Stimulated activated CD8-positive, alpha-beta memory T cell treated with anti-CD3 and anti-CD28 coated beads, Interleukin-7, amount 100 ng/mL, for 48 hours (primary cell): ENCODE measurements at regions not wholly inside any gene's neighbourhood (a gene's known extent, or its start where the extent isn't known, plus 50 kb on each side); places are given as distances from the start of the nearest gene placed in this dataset.

ENCODE experiments used
- DNase-seq, 2 donors: peaks; one replicate each; pipeline ENCODE4 v3.0.0-alpha.2; 2020; ENCODE audit warnings: low read depth in 1 of 2; ENCODE audit errors: extremely low read depth in 1 of 2

GRCh38 chr14:85280074-85280473 is 249.9 kb upstream of the FLRT2 start:
- DNase-seq: no peak

DNA sequence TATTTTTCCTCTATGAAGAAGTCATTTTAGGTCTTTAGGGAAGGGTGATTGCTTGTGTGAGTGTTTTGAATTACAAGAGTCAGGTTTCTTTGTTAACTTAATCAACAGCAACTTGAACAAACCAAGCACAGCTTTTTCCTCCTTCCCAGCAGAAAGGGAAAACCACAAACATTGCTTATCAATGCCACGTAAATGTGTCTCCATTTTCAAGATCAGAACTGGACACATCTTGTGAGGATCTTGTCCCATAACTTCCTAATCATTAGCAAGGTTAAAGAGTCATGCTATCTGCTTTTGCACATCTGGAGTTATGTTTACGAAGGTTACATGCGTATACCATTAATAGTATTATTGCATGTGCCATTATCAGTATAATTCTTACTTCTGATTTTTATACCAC is 248.0 kb upstream of the FLRT2 start:
- DNase-seq: no peak

- DNase-seq: no peak
These were observed 241.9 kb upstream of the FLRT2 start for GRCh38 chr14:85288041-85288440.

GRCh38 chr14:85291731-85292130 is 238.2 kb upstream of the FLRT2 start:
- DNase-seq: no peak

DNA sequence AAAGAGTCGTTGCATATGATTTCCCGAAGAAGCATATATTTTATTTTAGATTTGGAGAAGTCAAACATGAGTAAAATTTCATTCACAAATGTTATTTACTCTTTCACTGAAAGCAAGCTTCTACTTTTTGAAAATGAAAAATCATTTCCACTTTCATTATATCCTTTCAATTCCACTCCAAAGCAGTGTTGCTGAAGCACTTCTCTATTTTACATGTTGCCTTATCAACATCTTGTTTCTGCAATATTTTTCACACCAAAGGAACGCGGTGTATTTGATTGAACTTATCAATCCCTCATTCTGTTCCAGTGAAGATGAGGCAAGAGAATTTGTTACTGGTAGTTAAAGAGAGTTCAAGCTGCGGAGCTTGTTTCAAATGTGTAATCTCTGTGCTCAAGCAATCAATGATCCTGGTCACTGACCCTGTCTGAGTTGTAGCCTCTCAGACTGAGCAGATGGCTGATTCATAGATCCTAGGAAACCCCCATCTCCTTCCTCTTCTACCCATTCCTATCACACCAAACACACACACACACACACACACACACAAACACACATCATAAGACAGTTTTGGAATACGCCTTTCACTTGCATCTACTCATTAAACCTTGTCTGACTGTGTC is 236.2 kb upstream of the FLRT2 start:
- no peak for DNase-seq

DNA sequence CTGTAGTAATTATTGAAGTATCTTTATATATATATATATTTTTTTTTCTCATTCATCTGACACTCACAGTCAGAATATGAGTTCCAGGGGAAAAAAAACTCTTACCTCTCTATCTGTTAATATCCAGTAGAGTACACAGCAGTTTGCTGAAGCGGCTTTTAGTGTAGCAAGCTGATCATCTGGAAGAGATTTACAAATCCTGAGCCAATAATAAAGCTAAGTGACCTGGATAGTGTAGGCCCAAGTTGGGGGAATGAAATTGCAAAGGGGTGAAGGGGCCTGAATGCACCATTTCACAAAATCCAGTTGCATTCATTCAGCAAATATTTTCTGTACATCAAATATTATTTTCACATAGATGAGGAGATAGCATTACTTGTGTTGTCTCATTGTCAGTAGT is 234.6 kb upstream of the FLRT2 start:
- no peak for DNase-seq

DNA sequence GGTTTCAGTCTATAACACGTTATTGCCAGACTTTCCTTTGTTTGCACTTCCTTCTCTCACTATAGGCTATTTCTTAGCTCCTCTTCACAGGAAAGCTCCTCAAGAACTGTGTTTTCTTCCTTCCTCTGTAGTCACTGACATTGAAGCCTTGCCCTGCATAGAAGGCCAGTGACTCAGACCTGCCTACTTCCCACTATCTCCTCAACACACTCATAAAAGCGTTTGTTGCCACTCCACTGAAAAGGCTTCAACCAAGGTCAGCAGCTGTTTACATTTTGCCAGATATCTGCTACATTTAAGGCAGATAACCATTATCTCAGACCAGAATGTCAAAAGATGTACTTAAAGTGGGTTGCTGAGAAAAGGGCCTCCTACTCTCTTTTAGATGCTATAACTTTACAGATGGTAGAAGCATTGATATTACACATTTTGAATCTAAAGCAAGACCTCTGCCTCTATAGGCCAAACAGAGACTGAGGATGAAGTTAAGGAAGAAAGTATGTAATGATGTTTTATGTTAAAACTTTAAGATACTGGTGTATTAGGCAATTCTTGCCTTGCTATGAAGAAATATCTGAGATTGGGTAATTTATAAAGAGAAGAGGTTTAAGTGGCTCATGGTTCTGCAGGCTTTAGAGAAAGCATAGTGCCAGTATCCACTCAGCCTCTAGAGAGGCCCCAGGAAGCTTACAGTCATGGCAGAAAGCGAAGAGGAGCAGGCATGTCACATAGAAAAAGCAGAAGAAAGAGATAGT is 233.3 kb upstream of the FLRT2 start:
- no peak for DNase-seq

DNA sequence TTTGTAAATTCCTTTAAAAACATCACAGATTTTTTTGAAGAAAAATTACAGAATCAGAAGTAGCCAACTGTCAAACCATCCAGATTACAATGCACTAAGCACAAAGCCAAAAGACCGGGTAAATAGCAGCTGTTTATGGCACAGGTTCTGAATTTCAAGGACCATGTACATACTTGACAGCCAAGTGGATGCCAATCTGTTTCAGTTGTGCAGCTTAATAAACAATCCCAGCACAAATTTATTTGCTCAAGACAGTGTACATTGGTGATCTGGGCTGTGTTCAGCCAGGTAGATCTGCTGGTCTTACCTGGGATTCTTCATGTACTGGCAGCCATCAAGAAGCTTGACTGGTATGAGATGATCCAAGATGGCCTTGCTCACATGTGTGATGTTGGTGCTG is 229.8 kb upstream of the FLRT2 start:
- DNase-seq: no peak

DNA sequence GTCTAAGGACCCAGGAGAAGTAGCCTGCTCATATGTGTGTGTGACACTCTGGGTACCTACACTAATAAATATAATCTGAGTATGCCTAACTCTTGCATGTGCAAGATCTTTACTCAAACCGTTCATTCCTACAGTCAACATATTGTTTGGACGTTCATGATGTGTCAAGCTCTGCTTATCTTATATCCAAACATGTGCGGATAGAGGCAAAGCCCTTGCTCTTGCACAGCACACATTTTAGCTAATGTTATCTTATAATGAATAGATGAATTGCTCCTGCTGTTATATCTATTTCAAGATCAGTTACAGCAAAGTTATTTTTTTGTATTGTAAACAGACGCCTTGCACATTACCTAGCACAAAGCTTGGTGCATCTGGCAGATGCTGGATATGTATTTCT is 228.4 kb upstream of the FLRT2 start:
- DNase-seq: no peak

DNA sequence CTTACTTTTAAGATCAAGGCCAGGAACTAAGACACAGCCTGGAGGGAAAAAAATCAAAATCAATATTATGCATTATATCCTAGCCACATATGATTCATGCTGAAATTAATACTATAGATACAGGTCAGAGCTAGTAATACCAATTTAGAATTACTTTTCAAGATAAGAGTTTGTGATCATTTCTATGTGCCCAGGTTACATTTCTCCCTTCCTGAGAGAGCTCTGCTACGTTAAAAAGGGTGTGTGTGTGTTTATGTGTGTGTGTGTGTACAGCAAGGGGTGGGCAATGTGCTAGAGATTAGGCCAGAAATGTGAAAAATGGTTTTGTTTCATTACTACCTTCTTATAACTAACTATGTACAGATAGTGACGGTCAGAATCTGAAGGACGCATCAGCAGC is 223.9 kb upstream of the FLRT2 start:
- no peak for DNase-seq

- no peak for DNase-seq
These were observed 221.2 kb upstream of the FLRT2 start for GRCh38 chr14:85308531-85309300.

DNA sequence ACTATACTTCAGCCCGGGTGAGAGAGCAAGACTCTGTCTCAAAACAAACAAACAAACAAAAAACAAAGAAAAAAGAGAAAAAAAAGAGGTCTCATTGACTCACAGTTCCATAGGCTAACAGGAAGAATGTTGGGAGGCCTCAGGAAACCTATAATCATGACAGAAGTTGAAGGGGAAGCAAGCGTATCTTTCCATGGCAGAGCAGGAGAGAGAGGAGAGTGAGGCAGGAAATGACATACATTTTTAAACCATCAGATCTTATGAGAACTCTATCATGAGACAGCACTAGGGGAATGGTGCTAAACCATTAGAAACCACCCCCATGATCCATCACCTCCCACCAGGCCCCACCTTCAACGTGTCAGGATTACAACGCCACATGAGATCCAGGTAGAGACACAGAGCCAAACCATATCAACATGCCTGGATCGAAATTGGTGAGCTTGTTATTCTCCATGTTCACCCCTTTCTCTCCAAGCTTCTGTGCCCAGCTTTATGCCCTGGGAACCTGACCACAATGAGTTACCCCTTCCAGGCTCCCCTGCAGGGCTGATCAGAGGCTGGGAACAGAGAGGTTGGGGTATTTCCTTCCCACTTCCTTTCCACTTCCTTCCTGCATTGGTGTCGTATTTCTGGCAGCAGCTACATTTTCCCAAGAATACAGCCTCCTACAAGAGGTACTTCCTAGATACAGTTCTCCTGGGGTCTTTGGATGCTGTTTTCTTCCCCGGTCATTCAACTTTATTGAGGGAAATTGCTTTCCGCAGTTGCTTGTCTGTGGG is 219.3 kb upstream of the FLRT2 start:
- no peak for DNase-seq

- no peak for DNase-seq
These were observed 216.3 kb upstream of the FLRT2 start for GRCh38 chr14:85313560-85314207.

DNA sequence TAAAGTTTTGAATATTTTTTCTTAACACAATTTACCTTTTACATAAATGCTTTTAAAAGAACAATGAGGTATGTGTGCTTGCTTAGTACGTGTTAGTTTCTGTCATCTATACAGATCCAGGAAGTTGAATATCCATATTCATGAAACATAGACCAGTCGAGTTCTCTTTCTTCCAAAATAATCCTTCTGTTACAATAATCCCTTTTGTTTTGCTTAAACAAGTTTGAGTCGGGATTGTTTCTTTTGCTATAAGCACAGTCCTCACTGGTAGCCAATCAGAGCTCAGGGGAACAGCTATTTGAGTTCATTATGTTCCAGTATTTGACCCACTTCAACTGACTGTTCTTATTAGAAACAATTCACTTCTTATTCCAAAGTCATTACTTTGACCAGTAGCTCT is 214.7 kb upstream of the FLRT2 start:
- no peak for DNase-seq

- no peak for DNase-seq
These were observed 214.1 kb upstream of the FLRT2 start for GRCh38 chr14:85315733-85316290.

- DNase-seq: no peak
These were observed 213.1 kb upstream of the FLRT2 start for GRCh38 chr14:85316701-85317410.

DNA sequence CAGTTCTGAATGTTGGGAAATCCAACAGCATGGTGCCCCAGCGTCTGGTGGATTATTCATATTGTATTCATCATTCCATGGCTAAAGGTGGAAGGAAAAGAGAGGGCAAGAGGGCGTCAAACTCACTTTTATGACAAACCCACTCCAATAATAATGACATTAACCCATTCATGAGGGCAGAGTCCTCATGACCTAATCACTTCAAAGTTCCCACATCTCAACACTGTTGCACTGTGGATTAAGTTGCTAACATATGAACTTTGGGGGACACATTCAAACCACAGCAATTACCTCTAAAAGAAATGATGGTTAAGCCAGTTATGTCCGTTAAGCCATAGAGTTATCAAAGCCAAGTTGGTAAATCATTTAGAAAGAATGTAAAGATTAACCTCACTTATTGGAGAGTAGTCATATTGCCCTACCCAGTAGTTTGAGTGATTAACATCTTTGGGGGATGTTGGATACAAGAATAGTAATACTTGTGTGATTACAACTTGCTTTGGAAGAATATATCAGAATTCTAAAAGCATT is 212.4 kb upstream of the FLRT2 start:
- DNase-seq: no peak

- DNase-seq: no peak
These were observed 210.8 kb upstream of the FLRT2 start for GRCh38 chr14:85319101-85319500.

DNA sequence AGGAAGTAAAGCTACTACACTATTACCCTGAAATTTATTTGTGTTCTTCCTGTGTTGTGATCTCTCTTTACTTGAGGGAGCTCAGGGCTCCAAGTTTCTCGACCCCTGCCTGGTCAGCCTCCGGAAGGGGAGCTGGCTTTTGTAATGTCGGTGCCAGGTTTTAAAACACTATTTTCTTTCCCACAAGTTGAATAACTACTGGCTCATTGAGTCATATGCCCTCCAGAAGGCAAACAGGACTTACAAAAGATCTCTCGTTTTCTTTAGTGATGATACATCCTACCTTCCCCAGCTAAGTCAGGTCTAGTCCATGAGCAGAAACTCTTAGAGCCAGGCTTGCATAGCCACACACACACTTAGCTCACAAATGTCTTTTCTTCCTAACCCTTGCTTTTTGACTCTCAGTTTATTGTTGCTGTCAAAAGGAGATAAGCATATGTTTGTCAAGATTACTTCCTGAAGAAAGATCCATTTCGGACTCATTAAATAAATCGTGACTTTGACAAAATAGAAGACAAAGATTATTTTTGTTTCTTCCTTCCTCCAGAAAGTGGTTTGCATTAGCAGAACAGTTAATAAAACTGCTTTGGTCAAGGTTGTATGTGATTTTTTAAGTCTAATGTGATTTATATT is 209.8 kb upstream of the FLRT2 start:
- no peak for DNase-seq
